NCI-H146 treated with DMSO at 0.1 percent for 48 hours (cell line): ENCODE measurements at regions not wholly inside any gene's neighbourhood (a gene's known extent, or its start where the extent isn't known, plus 50 kb on each side); places are given as distances from the start of the nearest gene placed in this dataset.
"Not testable (repeated sequence)": the region's sequence is repeated elsewhere in the genome, so short reads cannot be mapped to it uniquely, and the experiment has no call there.

Source experiments
- DNase-seq: peaks from one replicate; lab custom pipeline; 2025; ENCODE audit not compliant: unreplicated experiment; lab: John Stamatoyannopoulos, UW

GRCh38 chr16:65825191-65825856 is 541.2 kb upstream of the CDH5 start:
- DNase-seq, result no peak

DNA sequence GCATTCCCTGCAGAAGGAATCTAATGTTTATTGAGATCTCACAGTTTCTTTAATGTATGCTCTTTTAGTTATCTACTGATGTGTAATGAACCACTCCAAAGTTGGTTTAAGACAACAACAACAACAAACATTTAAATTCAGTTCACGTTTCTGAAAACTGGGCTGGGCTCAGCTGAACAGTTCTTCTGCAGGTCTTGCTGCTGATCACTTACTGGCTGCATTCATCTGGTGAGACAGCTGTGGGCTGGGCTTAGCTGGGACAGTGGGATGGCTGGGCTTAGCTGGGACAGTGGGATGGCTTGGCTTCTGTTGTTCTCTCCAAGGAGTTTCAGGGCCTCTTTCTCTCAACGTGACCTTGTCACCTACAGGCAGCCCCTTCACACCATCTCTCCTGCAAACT is 544.3 kb upstream of the CDH5 start:
- no peak for DNase-seq

DNA sequence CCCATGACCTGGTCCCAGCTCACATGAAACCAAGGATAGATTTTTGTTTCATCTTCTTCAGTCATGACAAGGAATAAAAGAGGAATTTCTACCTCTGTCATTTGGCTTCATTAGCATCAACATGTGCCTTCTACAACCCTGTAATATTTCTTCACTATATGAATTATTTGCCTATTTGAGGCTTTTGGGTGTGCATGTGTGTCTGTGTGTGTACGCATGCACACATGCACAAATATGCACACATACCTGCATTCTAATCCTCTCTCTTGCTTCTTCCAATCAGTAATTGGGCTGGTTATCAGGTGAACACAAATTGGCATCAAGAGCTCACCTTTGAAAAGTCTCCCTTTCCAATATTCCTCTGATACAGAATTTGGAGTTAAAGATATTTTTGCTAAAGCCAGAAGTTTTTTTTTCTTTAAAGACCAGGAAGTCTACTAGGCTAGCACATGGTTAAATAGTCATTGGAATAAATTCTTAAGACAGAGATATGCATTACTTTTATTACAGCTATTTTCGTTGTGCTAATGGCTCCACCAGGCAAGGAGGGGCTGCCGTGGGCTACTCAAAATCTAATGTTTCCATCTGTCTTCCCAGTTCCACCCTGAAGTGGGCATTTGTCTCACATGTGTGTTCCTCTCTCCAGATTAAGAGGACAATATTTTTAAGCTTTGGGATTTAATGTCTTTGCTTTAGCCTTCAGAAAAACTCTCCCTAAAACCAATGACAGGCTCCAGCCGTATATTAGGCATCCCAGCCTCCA is 547.2 kb upstream of the CDH5 start:
- no peak for DNase-seq

GRCh38 chr16:65817799-65818198 is 548.7 kb upstream of the CDH5 start:
- no peak for DNase-seq

DNA sequence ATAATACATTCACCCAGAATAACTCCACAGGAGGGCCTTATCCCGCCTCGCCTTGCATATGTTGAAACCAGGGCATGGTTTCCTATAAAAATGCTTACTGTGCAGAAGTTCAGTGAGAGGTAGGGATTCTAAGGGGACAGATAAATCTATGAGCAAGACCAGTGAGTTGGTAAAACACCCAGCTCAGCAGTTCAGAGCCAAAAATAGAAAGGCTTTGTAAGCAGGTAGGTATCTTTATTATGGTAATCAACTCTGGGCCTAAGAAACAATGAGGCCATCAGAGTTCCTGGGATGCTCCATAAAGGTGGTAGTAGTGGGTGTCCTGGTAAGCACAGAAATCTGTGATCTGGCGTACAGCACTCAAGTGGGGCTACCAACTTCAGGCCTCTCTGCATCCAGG is 549.4 kb upstream of the CDH5 start:
- DNase-seq, result no peak

DNA sequence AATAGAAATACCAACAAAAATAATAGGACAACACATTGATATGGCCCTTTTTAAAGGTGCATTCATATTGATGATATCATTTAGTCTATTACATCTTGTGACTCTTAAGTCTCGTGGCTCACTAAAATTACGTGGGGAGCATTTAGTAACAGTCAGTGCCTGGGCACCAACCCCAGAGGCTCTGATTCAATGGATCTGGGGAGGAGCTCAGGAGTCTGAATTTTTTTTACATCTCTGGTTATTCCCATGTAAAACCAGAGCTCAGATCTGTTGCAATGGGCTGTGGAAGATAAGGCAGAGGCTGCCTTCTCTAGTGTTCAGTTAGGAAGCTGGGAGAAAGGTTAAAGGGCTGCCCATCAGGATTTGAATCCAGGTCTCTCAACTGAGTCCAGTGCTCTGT is 549.9 kb upstream of the CDH5 start:
- no peak for DNase-seq

DNA sequence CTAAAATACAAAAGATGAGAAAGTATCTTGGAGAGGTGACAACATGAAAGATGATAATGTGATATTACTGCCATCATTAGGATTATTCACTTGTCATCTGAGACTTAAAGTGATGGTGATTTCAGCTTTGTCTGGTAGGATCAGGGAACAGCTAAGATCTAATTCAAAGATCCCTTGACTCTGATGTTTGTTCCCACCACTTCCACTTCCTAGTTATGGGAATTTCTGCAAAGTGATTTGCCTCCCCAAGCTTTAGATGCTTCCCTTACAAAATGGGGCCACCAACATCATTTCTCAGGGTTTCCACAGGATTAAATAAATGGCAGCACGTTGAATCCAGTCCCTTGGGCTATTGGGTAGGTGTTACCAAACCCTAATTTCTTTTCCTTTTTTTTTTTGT is 550.8 kb upstream of the CDH5 start:
- no peak for DNase-seq

GRCh38 chr16:65813879-65814278 is 552.6 kb upstream of the CDH5 start:
- DNase-seq, result not testable (repeated sequence)

DNA sequence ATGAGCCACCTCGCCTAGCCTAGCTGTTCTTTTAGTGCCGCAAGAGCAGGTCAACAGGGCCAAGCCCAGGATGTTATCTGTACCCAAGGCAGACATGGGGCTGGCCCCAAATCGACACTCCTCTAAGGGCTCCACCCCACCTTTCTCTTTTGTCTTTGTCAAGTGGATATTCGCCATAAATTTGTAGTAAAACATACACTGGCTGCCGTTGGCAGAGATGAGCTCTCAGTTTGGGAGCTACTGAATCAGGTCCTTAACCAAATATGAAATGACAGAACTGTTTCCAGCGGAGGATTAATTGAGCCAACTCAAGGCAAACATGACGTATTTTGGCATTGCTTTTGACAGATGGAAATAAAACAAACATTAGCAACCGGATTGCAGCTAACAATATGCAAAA is 556.9 kb upstream of the CDH5 start:
- DNase-seq, result no peak

DNA sequence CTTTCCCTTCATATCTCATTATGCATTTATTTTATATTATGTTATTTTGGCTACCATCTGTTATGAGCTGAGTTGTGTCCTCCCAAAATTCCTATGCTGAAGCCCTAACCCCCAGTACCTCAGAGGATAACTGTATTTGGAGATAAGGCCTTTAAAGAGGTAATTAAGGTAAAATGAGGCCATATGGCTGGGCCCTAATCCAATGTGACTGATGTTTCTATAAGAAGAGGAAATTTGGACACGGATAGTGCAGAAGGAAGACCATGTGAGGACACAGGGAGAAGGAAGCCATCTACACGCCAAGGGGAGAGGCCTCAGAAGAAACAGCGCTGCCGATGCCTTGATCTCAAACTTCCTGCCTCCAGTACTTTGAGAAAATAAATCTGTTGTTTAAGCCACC is 557.7 kb upstream of the CDH5 start:
- no peak for DNase-seq

- no peak for DNase-seq
These were observed 558.6 kb upstream of the CDH5 start for GRCh38 chr16:65807858-65808257.

- not testable (repeated sequence) for DNase-seq
These were observed 560.8 kb upstream of the CDH5 start for GRCh38 chr16:65805704-65806103.

GRCh38 chr16:65796481-65796880 is 570.0 kb upstream of the CDH5 start:
- DNase-seq, result no peak

DNA sequence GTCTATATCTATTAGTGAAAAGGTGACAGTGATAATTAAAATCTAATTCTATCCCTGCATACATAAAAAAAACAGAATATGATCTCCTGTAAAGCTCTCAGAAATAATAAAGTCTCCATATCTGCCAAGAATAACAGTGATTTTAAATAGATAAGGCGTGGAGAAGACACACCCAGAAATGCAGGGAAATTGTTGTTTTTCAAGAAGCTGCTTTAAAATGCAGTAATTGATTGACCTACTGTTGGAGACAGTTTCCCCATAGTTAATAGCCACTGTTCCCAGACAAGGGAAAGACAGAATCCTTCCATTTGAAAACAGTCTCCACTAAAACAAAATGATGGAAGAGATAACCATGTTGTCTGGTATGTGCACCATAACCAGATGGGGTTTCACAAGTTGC is 571.5 kb upstream of the CDH5 start:
- DNase-seq, result no peak

GRCh38 chr16:65793781-65794180 is 572.7 kb upstream of the CDH5 start:
- no peak for DNase-seq

DNA sequence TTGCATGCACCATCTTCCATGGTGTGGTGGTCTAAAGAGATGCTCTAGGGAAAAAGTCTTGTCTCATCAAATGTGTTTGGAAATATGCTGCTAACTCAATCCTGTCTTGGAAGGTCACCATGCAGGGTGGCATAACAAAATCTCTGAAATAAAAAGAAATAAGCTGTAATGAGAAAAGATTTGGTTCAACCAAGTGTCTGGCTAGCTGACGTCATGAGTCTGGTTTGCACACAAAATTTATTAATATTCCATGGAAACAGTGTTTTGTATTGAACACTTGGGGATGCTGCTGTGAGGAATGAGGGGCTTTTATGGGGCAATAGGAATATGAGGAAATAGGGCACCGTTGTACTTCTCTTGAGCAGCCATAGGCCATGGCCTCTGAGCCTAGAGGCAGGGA is 575.7 kb upstream of the CDH5 start:
- DNase-seq, result no peak

DNA sequence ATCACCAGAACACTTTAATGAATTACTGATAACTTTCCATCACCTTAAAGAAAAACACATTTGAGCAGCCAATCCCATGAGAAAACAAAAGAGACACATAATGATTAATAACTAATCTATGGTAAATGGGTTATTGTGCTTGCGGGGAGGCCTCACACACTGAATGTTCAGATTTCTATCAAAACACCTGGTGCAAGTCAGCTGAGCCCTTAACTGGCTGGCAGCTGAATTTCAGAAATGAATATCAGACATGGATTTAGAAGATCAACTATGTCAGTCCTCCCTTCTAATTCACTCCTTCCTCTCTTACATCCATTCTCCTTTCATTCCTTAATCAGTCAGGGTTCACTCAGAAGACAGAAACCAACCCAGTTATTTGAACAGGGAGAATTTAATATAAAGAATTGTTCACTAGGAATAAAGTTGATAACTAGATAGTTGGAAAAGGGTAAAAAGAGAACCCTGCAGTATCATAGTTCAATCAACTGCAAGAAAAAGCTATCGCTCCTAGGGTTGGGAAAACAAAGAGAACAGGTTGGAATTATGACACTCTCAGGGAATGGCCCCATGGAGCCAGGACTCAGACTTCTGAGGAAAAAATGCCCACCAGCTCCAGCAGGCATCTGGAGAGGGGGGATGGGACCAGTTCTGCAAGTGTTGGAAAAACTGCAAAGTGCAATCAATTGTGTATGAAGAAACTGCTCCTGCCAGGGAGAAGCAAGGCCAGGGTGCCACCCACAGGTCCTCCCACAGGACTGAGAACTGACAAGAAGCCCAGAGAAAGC is 577.1 kb upstream of the CDH5 start:
- no peak for DNase-seq

- no peak for DNase-seq
These were observed 577.9 kb upstream of the CDH5 start for GRCh38 chr16:65788434-65789140.

- DNase-seq, result no peak
These were observed 578.6 kb upstream of the CDH5 start for GRCh38 chr16:65787921-65788320.

DNA sequence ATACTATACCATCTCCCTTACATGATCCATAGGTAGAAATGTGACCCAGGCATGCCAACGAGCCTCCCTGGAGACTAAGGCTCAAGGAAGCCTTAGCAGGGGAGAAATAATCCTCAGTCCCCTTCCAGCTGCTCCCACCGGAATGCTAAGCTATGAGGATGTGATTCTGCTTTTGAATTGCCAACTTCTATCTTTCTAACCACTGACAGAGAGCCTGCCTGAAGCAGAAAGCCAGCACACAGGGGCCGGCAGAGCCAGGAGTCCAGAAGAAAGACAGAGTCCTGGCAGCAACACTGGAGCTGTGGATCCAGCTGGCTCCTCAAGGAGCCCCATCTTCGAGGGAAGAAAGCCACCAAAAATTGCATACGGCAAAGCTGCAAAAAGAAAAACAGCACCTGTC is 579.6 kb upstream of the CDH5 start:
- DNase-seq, result no peak

- no peak for DNase-seq
These were observed 582.6 kb upstream of the CDH5 start for GRCh38 chr16:65783709-65784474.
